HepG2 (cell line): ENCODE measurements at regions not wholly inside any gene's neighbourhood (a gene's known extent, or its start where the extent isn't known, plus 50 kb on each side); places are given as distances from the start of the nearest gene placed in this dataset.

Source experiments
- ARNTL ChIP-seq: sonication (generic); formaldehyde crosslinking; IDR thresholded peaks from 2 replicates; pipeline ENCODE4 v1.4.0; 2020; ENCODE audit warnings: mild to moderate bottlenecking, missing genetic modification reagents
- BHLHE40 ChIP-seq: IDR thresholded peaks from 2 replicates; pipeline ENCODE4 v1.6.1; 2011; ENCODE audit warnings: low read length, improper control_type of control experiment
- CENPT ChIP-seq: sonication (generic); formaldehyde crosslinking; IDR thresholded peaks from 2 replicates; pipeline ENCODE4 v1.8.0; 2022; ENCODE audit warnings: low read depth, mild to moderate bottlenecking, moderate library complexity, missing genetic modification reagents
- ELF4 ChIP-seq: sonication (generic); formaldehyde crosslinking; IDR thresholded peaks from 2 replicates; pipeline ENCODE4 v1.5.0; 2020; ENCODE audit warnings: missing genetic modification reagents, mild to moderate bottlenecking, moderate library complexity, borderline replicate concordance
- EP300 ChIP-seq, 3 experiments: sonication (generic) in 1 of 3; formaldehyde crosslinking in 1 of 3; IDR thresholded peaks; 2 replicates each; pipeline versions ENCODE4 v1.5.1 to v1.6.1; 2011 to 2020; ENCODE audit warnings: low read depth in 2 of 3, low read length in 2 of 3, borderline replicate concordance in 1 of 3, improper control_type of control experiment in 1 of 3, mild to moderate bottlenecking in 1 of 3, missing genetic modification reagents in 1 of 3, moderate library complexity in 1 of 3
- FLYWCH1 ChIP-seq: sonication (generic); formaldehyde crosslinking; IDR thresholded peaks from 2 replicates; pipeline ENCODE4 v1.8.1; 2023; ENCODE audit warnings: mild to moderate bottlenecking, missing genetic modification reagents
- FOSL2 ChIP-seq: sonication (generic); formaldehyde crosslinking; IDR thresholded peaks from 2 replicates; pipeline ENCODE4 v1.4.0; 2020; ENCODE audit warnings: missing genetic modification reagents
- HES4 ChIP-seq: sonication (generic); formaldehyde crosslinking; IDR thresholded peaks from 2 replicates; pipeline ENCODE4 v1.9.0; 2021; ENCODE audit warnings: mild to moderate bottlenecking, missing genetic modification reagents, borderline replicate concordance
- IKZF4 ChIP-seq: sonication (generic); formaldehyde crosslinking; IDR thresholded peaks from 2 replicates; pipeline ENCODE4 v1.5.1; 2020; ENCODE audit warnings: borderline replicate concordance, mild to moderate bottlenecking, low read depth, missing genetic modification reagents; ENCODE audit errors: not compliant biosample characterization
- MAZ ChIP-seq, 2 experiments: sonication (generic) in 1 of 2; formaldehyde crosslinking in 1 of 2; IDR thresholded peaks; 2 replicates each; pipeline versions ENCODE4 v1.5.0 to v1.6.1; 2012 to 2020; ENCODE audit warnings: low read depth in 2 of 2, mild to moderate bottlenecking in 2 of 2, borderline replicate concordance in 1 of 2, improper control_type of control experiment in 1 of 2, low read length in 1 of 2, missing genetic modification reagents in 1 of 2, moderate library complexity in 1 of 2
- MBD4 ChIP-seq: IDR thresholded peaks from 2 replicates; pipeline ENCODE4 v1.6.1; 2012; ENCODE audit warnings: low read length, inconsistent platforms, borderline replicate concordance
- NFYB ChIP-seq: sonication (generic); formaldehyde crosslinking; IDR thresholded peaks from 2 replicates; pipeline ENCODE4 v1.4.0; 2020; ENCODE audit warnings: missing genetic modification reagents
- PHF8 ChIP-seq: sonication (generic); formaldehyde crosslinking; IDR thresholded peaks from 2 replicates; pipeline ENCODE4 v1.5.0; 2020; ENCODE audit warnings: missing genetic modification reagents
- RBFOX2 ChIP-seq: fragments of 200-400 bp; formaldehyde crosslinking; IDR thresholded peaks from 2 replicates; pipeline ENCODE4 v1.6.1; 2017; ENCODE audit warnings: low read depth, mild to moderate bottlenecking, low read length
- SOX13 ChIP-seq, 3 experiments: fragments of 450-650 bp in 1 of 3; sonication (generic) in 1 of 3; formaldehyde crosslinking in 1 of 3; IDR thresholded peaks in 2 of 3; conservative IDR thresholded peaks in 1 of 3; 2 replicates each; pipeline versions ENCODE4 v1.5.0 to v1.6.1; 2016 to 2020; ENCODE audit warnings: antibody characterized with exemption in 1 of 3, mild to moderate bottlenecking in 1 of 3, missing compliant biosample characterization in 1 of 3, missing genetic modification reagents in 1 of 3, moderate library complexity in 1 of 3
- SRSF9 ChIP-seq: fragments of 200-400 bp; formaldehyde crosslinking; IDR thresholded peaks from 2 replicates; pipeline ENCODE4 v1.6.1; 2018; ENCODE audit warnings: borderline replicate concordance, mild to moderate bottlenecking, low read depth, low read length; ENCODE audit not compliant: insufficient read depth, poor library complexity, severe bottlenecking
- ZNF180 ChIP-seq: sonication (generic); formaldehyde crosslinking; IDR thresholded peaks from 2 replicates; pipeline ENCODE4 v1.4.0; 2020; ENCODE audit warnings: low read depth, missing genetic modification reagents, borderline replicate concordance
- ZNF331 ChIP-seq: sonication (generic); formaldehyde crosslinking; IDR thresholded peaks from 2 replicates; pipeline ENCODE4 v1.4.0; 2020; ENCODE audit warnings: missing genetic modification reagents
- TF ChIP-seq, protein P1 (sequence below): sonication (generic); formaldehyde crosslinking; IDR thresholded peaks from 2 replicates; pipeline ENCODE4 v1.5.1; 2020; ENCODE audit warnings: mild to moderate bottlenecking, moderate library complexity, missing genetic modification reagents
- TF ChIP-seq, protein P2 (sequence below): sonication (generic); formaldehyde crosslinking; IDR thresholded peaks from 2 replicates; pipeline ENCODE4 v1.4.0; 2020; ENCODE audit warnings: missing genetic modification reagents, borderline replicate concordance
- TF ChIP-seq, protein P3 (sequence below): sonication (generic); formaldehyde crosslinking; IDR thresholded peaks from 2 replicates; pipeline ENCODE4 v1.4.0; 2020; ENCODE audit warnings: missing genetic modification reagents

DNA sequence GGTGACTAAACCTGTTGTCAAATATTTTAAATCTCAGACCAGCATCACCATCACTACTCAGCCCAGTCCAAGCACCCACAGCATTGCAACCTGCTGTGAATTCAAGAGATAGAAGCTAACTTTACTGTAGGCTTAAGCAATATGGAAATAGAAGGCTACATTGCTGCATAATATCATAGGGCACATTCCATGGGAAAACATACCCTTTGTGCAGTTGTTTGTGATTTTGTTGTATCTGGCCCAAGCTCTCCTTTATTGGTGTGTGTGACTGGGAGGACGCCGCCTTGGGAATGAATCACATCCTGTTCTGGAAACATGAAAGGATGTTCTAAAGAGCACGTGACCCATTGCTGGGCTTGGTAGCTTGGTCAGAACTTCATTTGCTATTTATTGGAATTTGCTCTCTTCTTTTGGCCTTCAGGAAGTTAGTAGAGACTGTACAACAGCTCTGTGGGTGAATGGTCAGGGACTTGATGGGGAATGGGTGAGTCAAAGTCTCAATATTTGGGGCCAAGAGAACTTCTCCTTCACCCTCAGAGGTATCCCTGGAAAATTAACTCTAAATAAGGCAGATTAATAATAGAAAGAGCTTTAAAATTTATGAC, 106.8 kb upstream of the SERPINE2 start (continued):
- TF ChIP-seq FLYWCH1 (no peak), RBFOX2 (no peak), IKZF4 (CRISPR knock-in tag) (no peak), MBD4 (peak; percentile 53; the same call in 1 of the 2 replicates), BHLHE40 (peak; percentile 98), ZNF331 (CRISPR knock-in tag) (peak; percentile 14; the same call in 1 of the 2 replicates), HES4 (CRISPR knock-in tag) (no peak), EP300 (IDR thresholded peaks at IDR 0.05; ENCODE audit: low read depth in 2 of 2, low read length in 2 of 2) (peak; percentile 71 to 95; a peak in 3 of 4 replicates), EP300 (CRISPR knock-in tag; IDR thresholded peaks at IDR 0.05; ENCODE audit: borderline replicate concordance) (peak; percentile 90), FOSL2 (CRISPR knock-in tag) (peak; percentile 100), ELF4 (CRISPR knock-in tag) (no peak), CENPT (CRISPR knock-in tag) (no peak), ZNF180 (CRISPR knock-in tag) (no peak), PHF8 (CRISPR knock-in tag) (0 out of 2 replicates have a peak, but pooled peaks have one; percentile 15), SRSF9 (no peak), NFYB (CRISPR knock-in tag) (0 out of 2 replicates have a peak, but pooled peaks have one; percentile 29), ARNTL (CRISPR knock-in tag) (peak; percentile 89), MAZ (IDR thresholded peaks at IDR 0.05; ENCODE audit: borderline replicate concordance, low read depth, low read length) (no peak), MAZ (CRISPR knock-in tag; IDR thresholded peaks at IDR 0.05; ENCODE audit: low read depth) (no peak), SOX13 (IDR thresholded peaks at IDR 0.05) (0 out of 2 replicates have a peak, but pooled peaks have one; percentile 51), SOX13 (CRISPR knock-in tag; conservative IDR thresholded peaks at IDR 0.05 in 1 of 2, IDR thresholded peaks at IDR 0.05 in 1 of 2) (peak in 1 of 2 experiments; percentile 90; a peak in 2 of 4 replicates)
- TF ChIP-seq, protein P1, sequence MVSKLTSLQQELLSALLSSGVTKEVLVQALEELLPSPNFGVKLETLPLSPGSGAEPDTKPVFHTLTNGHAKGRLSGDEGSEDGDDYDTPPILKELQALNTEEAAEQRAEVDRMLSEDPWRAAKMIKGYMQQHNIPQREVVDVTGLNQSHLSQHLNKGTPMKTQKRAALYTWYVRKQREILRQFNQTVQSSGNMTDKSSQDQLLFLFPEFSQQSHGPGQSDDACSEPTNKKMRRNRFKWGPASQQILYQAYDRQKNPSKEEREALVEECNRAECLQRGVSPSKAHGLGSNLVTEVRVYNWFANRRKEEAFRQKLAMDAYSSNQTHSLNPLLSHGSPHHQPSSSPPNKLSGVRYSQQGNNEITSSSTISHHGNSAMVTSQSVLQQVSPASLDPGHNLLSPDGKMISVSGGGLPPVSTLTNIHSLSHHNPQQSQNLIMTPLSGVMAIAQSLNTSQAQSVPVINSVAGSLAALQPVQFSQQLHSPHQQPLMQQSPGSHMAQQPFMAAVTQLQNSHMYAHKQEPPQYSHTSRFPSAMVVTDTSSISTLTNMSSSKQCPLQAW (CRISPR knock-in tag) = peak; percentile 87
- TF ChIP-seq, protein P2, sequence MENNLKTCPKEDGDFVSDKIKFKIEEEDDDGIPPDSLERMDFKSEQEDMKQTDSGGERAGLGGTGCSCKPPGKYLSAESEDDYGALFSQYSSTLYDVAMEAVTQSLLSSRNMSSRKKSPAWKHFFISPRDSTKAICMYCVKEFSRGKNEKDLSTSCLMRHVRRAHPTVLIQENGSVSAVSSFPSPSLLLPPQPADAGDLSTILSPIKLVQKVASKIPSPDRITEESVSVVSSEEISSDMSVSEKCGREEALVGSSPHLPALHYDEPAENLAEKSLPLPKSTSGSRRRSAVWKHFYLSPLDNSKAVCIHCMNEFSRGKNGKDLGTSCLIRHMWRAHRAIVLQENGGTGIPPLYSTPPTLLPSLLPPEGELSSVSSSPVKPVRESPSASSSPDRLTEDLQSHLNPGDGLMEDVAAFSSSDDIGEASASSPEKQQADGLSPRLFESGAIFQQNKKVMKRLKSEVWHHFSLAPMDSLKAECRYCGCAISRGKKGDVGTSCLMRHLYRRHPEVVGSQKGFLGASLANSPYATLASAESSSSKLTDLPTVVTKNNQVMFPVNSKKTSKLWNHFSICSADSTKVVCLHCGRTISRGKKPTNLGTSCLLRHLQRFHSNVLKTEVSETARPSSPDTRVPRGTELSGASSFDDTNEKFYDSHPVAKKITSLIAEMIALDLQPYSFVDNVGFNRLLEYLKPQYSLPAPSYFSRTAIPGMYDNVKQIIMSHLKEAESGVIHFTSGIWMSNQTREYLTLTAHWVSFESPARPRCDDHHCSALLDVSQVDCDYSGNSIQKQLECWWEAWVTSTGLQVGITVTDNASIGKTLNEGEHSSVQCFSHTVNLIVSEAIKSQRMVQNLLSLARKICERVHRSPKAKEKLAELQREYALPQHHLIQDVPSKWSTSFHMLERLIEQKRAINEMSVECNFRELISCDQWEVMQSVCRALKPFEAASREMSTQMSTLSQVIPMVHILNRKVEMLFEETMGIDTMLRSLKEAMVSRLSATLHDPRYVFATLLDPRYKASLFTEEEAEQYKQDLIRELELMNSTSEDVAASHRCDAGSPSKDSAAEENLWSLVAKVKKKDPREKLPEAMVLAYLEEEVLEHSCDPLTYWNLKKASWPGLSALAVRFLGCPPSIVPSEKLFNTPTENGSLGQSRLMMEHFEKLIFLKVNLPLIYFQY = no peak
- TF ChIP-seq, protein P3, sequence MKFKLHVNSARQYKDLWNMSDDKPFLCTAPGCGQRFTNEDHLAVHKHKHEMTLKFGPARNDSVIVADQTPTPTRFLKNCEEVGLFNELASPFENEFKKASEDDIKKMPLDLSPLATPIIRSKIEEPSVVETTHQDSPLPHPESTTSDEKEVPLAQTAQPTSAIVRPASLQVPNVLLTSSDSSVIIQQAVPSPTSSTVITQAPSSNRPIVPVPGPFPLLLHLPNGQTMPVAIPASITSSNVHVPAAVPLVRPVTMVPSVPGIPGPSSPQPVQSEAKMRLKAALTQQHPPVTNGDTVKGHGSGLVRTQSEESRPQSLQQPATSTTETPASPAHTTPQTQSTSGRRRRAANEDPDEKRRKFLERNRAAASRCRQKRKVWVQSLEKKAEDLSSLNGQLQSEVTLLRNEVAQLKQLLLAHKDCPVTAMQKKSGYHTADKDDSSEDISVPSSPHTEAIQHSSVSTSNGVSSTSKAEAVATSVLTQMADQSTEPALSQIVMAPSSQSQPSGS (CRISPR knock-in tag) = no peak; the same call in 1 of the 2 replicates
